Epithelial cell of esophagus (primary cell): ENCODE measurements at regions not wholly inside any gene's neighbourhood (a gene's known extent, or its start where the extent isn't known, plus 50 kb on each side); places are given as distances from the start of the nearest gene placed in this dataset.

Experiments used
- DNase-seq: peaks from one replicate; pipeline ENCODE4 v3.0.0; 2010; ENCODE audit warnings: low read depth
- H3K4me3 ChIP-seq: 2 replicates; pipeline ENCODE4 v1.5.1; 2011; ENCODE audit warnings: mild to moderate bottlenecking, low read length, control low read depth
- CTCF ChIP-seq: IDR thresholded peaks from 2 replicates; pipeline ENCODE4 v1.5.1; 2011; ENCODE audit warnings: low read depth, mild to moderate bottlenecking, low read length, control low read depth, inconsistent platforms; ENCODE audit not compliant: insufficient read depth; ENCODE audit errors: missing control alignments

- no peak overlapping the region for H3K4me3 ChIP-seq
- TF ChIP-seq CTCF = no peak
- DNase-seq = no peak
Observed at GRCh38 chr4:180790471-180790870, 1452.7 kb upstream of the TENM3 start.

DNA sequence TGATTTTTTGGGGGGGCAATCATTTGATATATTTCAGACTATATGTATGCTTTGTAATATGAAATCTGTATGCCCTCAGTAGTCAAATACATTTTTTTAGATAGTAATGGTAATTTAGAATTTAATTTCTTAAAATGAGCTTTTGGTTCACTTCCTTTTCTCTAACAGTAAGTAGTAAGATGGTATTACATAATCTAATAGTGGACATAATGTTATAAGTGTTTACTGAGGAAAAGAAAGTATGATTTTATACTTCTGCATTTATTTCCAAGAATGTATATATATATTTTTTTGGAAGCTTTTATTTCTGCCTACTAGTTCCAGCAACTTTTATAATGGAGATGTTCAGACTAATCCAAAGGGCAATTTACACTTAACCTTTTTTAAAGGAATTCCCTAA is 1450.7 kb upstream of the TENM3 start:
- H3K4me3 ChIP-seq = no peak overlapping the region
- no peak for TF ChIP-seq CTCF
- DNase-seq = no peak

- no peak for DNase-seq
- H3K4me3 ChIP-seq = no peak overlapping the region
- TF ChIP-seq CTCF = no peak
Observed at GRCh38 chr4:180794333-180794732, 1448.9 kb upstream of the TENM3 start.

GRCh38 chr4:180798036-180798577 is 1445.1 kb upstream of the TENM3 start:
- TF ChIP-seq CTCF = no peak
- H3K4me3 ChIP-seq = no peak overlapping the region
- no peak for DNase-seq

DNA sequence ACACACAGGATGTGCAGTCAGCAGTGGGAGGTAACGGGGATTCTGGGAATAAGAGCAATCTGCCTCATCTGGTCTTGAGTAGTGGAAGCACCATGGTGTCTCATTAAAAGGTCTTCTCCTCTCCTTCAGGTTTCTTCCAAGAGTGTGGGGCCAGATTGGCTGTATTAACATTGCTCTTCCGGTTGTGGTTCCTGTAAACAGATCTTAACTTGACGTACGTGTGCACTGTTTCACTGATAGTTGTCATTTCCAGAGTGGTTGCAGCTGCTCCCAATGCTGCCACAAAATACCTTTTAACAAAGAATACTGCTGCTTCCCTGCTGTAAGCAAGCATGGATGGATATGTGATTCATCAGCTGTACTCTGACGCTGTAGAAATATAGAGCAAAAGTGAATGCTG is 1443.4 kb upstream of the TENM3 start:
- DNase-seq = no peak
- no peak for TF ChIP-seq CTCF

DNA sequence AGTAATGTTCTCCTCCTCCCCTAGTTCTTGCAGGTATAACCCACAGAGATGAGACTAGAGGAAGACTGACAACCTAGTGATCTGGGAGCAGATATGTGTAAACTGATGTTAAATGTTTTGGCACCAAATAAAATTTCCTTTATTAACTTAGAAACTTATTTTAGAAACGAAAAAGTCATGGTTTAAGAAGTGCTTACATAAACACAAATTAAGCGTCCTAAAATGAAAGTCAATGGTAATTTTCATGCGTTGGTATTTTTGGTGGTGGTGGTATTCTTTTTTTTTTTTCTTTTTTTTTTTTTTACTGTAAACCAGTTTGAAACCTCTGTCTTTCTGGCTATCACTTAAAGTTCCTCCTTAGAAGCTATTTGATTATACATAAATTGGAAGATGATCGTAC is 1438.1 kb upstream of the TENM3 start:
- H3K4me3 ChIP-seq = no peak overlapping the region
- no peak for DNase-seq
- no peak for TF ChIP-seq CTCF

More for the DNA sequence above, 1443.4 kb upstream of the TENM3 start:
- H3K4me3 ChIP-seq = no peak overlapping the region

DNA sequence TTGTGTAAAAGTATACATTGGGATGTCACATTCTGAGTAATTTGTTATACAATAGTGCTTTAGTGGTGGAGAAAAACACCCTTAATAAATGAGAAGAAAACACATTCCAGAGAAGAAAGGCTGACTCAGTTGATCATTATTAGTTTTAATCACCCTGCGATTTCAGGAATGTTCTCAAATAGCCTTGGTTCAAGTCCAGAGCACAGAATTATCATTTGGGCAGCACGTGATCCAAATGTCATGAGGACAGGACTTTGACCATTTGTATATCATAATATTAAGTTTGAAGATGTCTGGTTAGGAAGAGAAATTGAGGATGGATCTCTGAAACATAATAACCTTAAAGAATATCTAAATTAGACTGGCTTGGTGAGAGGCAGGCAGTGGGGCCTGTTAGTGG is 1434.3 kb upstream of the TENM3 start:
- no peak for DNase-seq
- TF ChIP-seq CTCF = no peak
- H3K4me3 ChIP-seq = no peak overlapping the region
